H1 (cell line): ENCODE measurements at regions not wholly inside any gene's neighbourhood (a gene's known extent, or its start where the extent isn't known, plus 50 kb on each side); places are given as distances from the start of the nearest gene placed in this dataset.
"Not testable (repeated sequence)": the region's sequence is repeated elsewhere in the genome, so short reads cannot be mapped to it uniquely, and the experiment has no call there.

Experiments
- CTCF ChIA-PET: fragments of 300-600 bp; sonication (Branson Sonifier 250); formaldehyde crosslinking; loops from one replicate; lab custom pipeline; 2021; ENCODE audit not compliant: partially characterized antibody; lab: Charles Lee
- POLR2A ChIA-PET: fragments of 300-600 bp; sonication (Branson Sonifier 250); formaldehyde crosslinking; loops from one replicate; lab custom pipeline; 2021; ENCODE audit warnings: inconsistent platforms; ENCODE audit not compliant: partially characterized antibody; lab: Charles Lee
- DNase-seq, 2 experiments: peaks; one replicate each; pipeline versions ENCODE4 v3.0.0 to v3.0.0-alpha.2; 2010 to 2022; ENCODE audit warnings: low spot score in 2 of 2, low read depth in 1 of 2, mixed read lengths in 1 of 2
- FAIRE-seq: peaks from 2 replicates; lab custom pipeline; 2011; peaks lifted over from hg19 to GRCh38; lab: Jason Lieb, UNC
- H2AFZ ChIP-seq: 2 replicates; pipeline ENCODE4 v1.8.1; 2012; ENCODE audit warnings: low read length, inconsistent platforms
- H2AK5ac ChIP-seq: 2 replicates; pipeline ENCODE4 v1.6.1; 2013; ENCODE audit warnings: low read depth, low read length
- H2BK120ac ChIP-seq: replicated peaks from 2 replicates; pipeline ENCODE3; 2013; ENCODE audit warnings: low read depth, low read length, inconsistent platforms
- H2BK12ac ChIP-seq: 2 replicates; pipeline ENCODE4 v1.6.1; 2013; ENCODE audit warnings: low read depth, low read length
- H2BK15ac ChIP-seq: 2 replicates; pipeline ENCODE4 v1.6.1; 2013; ENCODE audit warnings: low read length
- H2BK20ac ChIP-seq: 2 replicates; pipeline ENCODE4 v1.6.1; 2013; ENCODE audit warnings: low read length
- H2BK5ac ChIP-seq: 2 replicates; pipeline ENCODE4 v1.6.1; 2013; ENCODE audit warnings: low read depth, low read length
- H3K14ac ChIP-seq: 2 replicates; pipeline ENCODE4 v1.6.1; 2013; ENCODE audit warnings: inconsistent platforms; ENCODE audit not compliant: insufficient read length
- H3K18ac ChIP-seq: 2 replicates; pipeline ENCODE4 v1.6.1; 2013; ENCODE audit warnings: low read length; ENCODE audit errors: extremely low read depth
- H3K23ac ChIP-seq: 2 replicates; pipeline ENCODE4 v1.6.1; 2013; ENCODE audit warnings: inconsistent platforms; ENCODE audit not compliant: insufficient read length
- H3K23me2 ChIP-seq: 2 replicates; pipeline ENCODE4 v1.6.1; 2013; ENCODE audit warnings: low read depth, low read length
- H3K27ac ChIP-seq: 2 replicates; pipeline ENCODE4 v1.6.1; 2011; ENCODE audit warnings: low read depth, low read length, inconsistent platforms
- H3K27me3 ChIP-seq, 4 experiments: replicated peaks in 1 of 4; 1 replicate in 1 of 4; 2 replicates in 3 of 4; pipeline versions ENCODE4 v1.6.1 to v1.8.1; 2011 to 2013; ENCODE audit warnings: low read length in 3 of 4, mild to moderate bottlenecking in 3 of 4, inconsistent platforms in 2 of 4, mixed read lengths in 2 of 4, moderate library complexity in 1 of 4; ENCODE audit not compliant: control insufficient read depth in 3 of 4, insufficient read depth in 3 of 4; ENCODE audit errors: extremely low read depth in 1 of 4
- H3K36me3 ChIP-seq, 4 experiments: 2 replicates each; pipeline versions ENCODE4 v1.6.1 to v1.8.1; 2011 to 2013; ENCODE audit warnings: mild to moderate bottlenecking in 4 of 4, low read length in 3 of 4, moderate library complexity in 2 of 4, control low read depth in 1 of 4, inconsistent platforms in 1 of 4; ENCODE audit not compliant: insufficient read depth in 4 of 4, control insufficient read depth in 2 of 4
- H3K4ac ChIP-seq: replicated peaks from 2 replicates; pipeline ENCODE3; 2013; ENCODE audit warnings: low read length, low read depth, mixed read lengths, inconsistent platforms; ENCODE audit not compliant: insufficient read length
- H3K4me1 ChIP-seq, 4 experiments: replicated peaks in 1 of 4; 1 replicate in 1 of 4; 2 replicates in 3 of 4; pipeline versions ENCODE4 v1.6.1 to v1.8.1; 2011 to 2013; ENCODE audit warnings: low read length in 3 of 4, inconsistent platforms in 2 of 4, mixed read lengths in 1 of 4; ENCODE audit not compliant: insufficient read depth in 4 of 4, control insufficient read depth in 3 of 4
- H3K4me2 ChIP-seq, 2 experiments: 2 replicates each; pipeline versions ENCODE4 v1.6.1 to v1.8.1; 2011 to 2013; ENCODE audit warnings: low read depth in 2 of 2, low read length in 2 of 2, control low read depth in 1 of 2, inconsistent platforms in 1 of 2, mild to moderate bottlenecking in 1 of 2; ENCODE audit not compliant: insufficient read depth in 1 of 2
- H3K4me3 ChIP-seq, 4 experiments: fragments of 200-600, 300-600 bp in 1 of 4; sonication (generic), shearing (Covaris generic), sonication (Bioruptor Twin) in 1 of 4; 2 replicates each; pipeline versions ENCODE4 v1.5.1 to v1.8.1; 2011 to 2016; ENCODE audit warnings: low read length in 4 of 4, low read depth in 3 of 4, control low read depth in 2 of 4, inconsistent platforms in 2 of 4, mild to moderate bottlenecking in 2 of 4, mixed read lengths in 1 of 4, moderate library complexity in 1 of 4; ENCODE audit not compliant: insufficient read depth in 2 of 4; ENCODE audit errors: extremely low read depth in 1 of 4
- H3K56ac ChIP-seq: replicated peaks from 2 replicates; pipeline ENCODE3; 2013; ENCODE audit warnings: low read depth, mild to moderate bottlenecking, mixed read lengths, low read length, inconsistent platforms; ENCODE audit not compliant: insufficient read length
- H3K79me1 ChIP-seq: 2 replicates; pipeline ENCODE4 v1.6.1; 2013; ENCODE audit warnings: low read depth, low read length, control low read depth
- H3K79me2 ChIP-seq, 2 experiments: 2 replicates each; pipeline versions ENCODE4 v1.6.1 to v1.8.1; 2012 to 2013; ENCODE audit warnings: low read length in 2 of 2, mild to moderate bottlenecking in 2 of 2, inconsistent platforms in 1 of 2; ENCODE audit not compliant: insufficient read depth in 2 of 2, control insufficient read depth in 1 of 2
- H3K9ac ChIP-seq, 4 experiments: replicated peaks in 1 of 4; 1 replicate in 1 of 4; 2 replicates in 3 of 4; pipeline versions ENCODE4 v1.6.1 to v1.8.1; 2011 to 2013; ENCODE audit warnings: low read depth in 3 of 4, low read length in 3 of 4, control low read depth in 2 of 4, mild to moderate bottlenecking in 2 of 4, moderate library complexity in 2 of 4, inconsistent platforms in 1 of 4; ENCODE audit errors: extremely low read depth in 1 of 4
- H3K9me3 ChIP-seq, 2 experiments: 2 replicates each; pipeline versions ENCODE4 v1.6.1 to v1.8.1; 2012 to 2013; ENCODE audit warnings: mild to moderate bottlenecking in 2 of 2, moderate library complexity in 2 of 2, control low read depth in 1 of 2, inconsistent platforms in 1 of 2, low read depth in 1 of 2, low read length in 1 of 2, mixed read lengths in 1 of 2; ENCODE audit not compliant: insufficient read depth in 2 of 2
- H4K20me1 ChIP-seq, 2 experiments: replicated peaks in 1 of 2; 2 replicates each; pipeline versions ENCODE3 to v1.8.1; 2011 to 2013; ENCODE audit warnings: inconsistent platforms in 2 of 2, low read length in 2 of 2, mild to moderate bottlenecking in 1 of 2; ENCODE audit not compliant: insufficient read depth in 2 of 2, control insufficient read depth in 1 of 2
- H4K5ac ChIP-seq: 2 replicates; pipeline ENCODE4 v1.6.1; 2013; ENCODE audit warnings: low read length, low read depth, mixed read lengths, inconsistent platforms; ENCODE audit not compliant: insufficient read length
- H4K8ac ChIP-seq: 2 replicates; pipeline ENCODE4 v1.8.0; 2013; ENCODE audit warnings: mild to moderate bottlenecking, moderate library complexity, low read length, inconsistent platforms; ENCODE audit not compliant: insufficient read depth; ENCODE audit errors: extremely low read depth
- H4K91ac ChIP-seq: replicated peaks from 2 replicates; pipeline ENCODE3; 2013; ENCODE audit warnings: low read length, mixed read lengths, inconsistent platforms; ENCODE audit not compliant: insufficient read length
- EP300 ChIP-seq, 2 experiments: IDR thresholded peaks; 1 replicate in 1 of 2; 2 replicates in 1 of 2; pipeline ENCODE4 v1.6.1; 2011 to 2012; ENCODE audit warnings: low read depth in 2 of 2, low read length in 2 of 2, mild to moderate bottlenecking in 2 of 2, borderline replicate concordance in 1 of 2, inconsistent platforms in 1 of 2, moderate library complexity in 1 of 2
- WGBS, 2 experiments: shearing (Covaris generic) in 1 of 2; methylation state at CpG; one replicate each; pipeline versions ENCODE4 v1.1.6 to v1.1.7; 2013 to 2015; ENCODE audit warnings: low lambda C conversion rate in 2 of 2, mixed read lengths in 2 of 2, inconsistent platforms in 1 of 2, low coverage in 1 of 2, missing lambda C conversion rate in 1 of 2; ENCODE audit not compliant: insufficient replicate concordance in 2 of 2, insufficient coverage in 1 of 2, insufficient read length in 1 of 2; ENCODE audit errors: extremely low coverage in 1 of 2, missing lambda C conversion rate in 1 of 2; 5-methylcytosine and 5-hydroxymethylcytosine counted together

- H4K20me1 ChIP-seq, H3K14ac ChIP-seq, H3K79me1 ChIP-seq, H3K79me2 ChIP-seq, H2BK12ac ChIP-seq, H3K4me1 ChIP-seq, H4K8ac ChIP-seq, CTCF ChIA-PET, H2BK5ac ChIP-seq, H3K23ac ChIP-seq, H3K56ac ChIP-seq, H3K4me2 ChIP-seq, H3K9me3 ChIP-seq, H3K18ac ChIP-seq, H2AK5ac ChIP-seq, H2BK120ac ChIP-seq, POLR2A ChIA-PET, FAIRE-seq, H3K36me3 ChIP-seq, H4K91ac ChIP-seq, H3K4ac ChIP-seq, H3K27ac ChIP-seq, H2BK15ac ChIP-seq, H3K27me3 ChIP-seq, H3K9ac ChIP-seq, H2BK20ac ChIP-seq, H4K5ac ChIP-seq, H3K4me3 ChIP-seq, DNase-seq, H3K23me2 ChIP-seq, H2AFZ ChIP-seq: not testable (repeated sequence)
- peak in 1 of 2 experiments; percentile 72; a peak in 1 of 3 replicates for TF ChIP-seq EP300 (IDR thresholded peaks at IDR 0.05; ENCODE audit: borderline replicate concordance in 1 of 2, low read depth in 2 of 2, low read length in 2 of 2)
- 91% methylated on average over 3 of the region's 3 CpGs; no CpG with 5 or more reads in 1 of the 2 experiments for WGBS, 2 experiments
Observed at GRCh38 chr12:68547318-68547717, 63.4 kb upstream of the RAP1B start.

- H4K8ac ChIP-seq, H3K79me1 ChIP-seq, H3K79me2 ChIP-seq, H2AK5ac ChIP-seq, POLR2A ChIA-PET, H3K18ac ChIP-seq, DNase-seq, H3K4me3 ChIP-seq, H3K4ac ChIP-seq, FAIRE-seq, H4K20me1 ChIP-seq, H3K27ac ChIP-seq, H2BK5ac ChIP-seq, H2BK20ac ChIP-seq, H3K27me3 ChIP-seq, H3K9ac ChIP-seq, H3K56ac ChIP-seq, H3K23me2 ChIP-seq, H3K9me3 ChIP-seq, H3K36me3 ChIP-seq, H2BK120ac ChIP-seq, H3K4me2 ChIP-seq, H2AFZ ChIP-seq, H3K14ac ChIP-seq, H4K91ac ChIP-seq, H4K5ac ChIP-seq, H2BK15ac ChIP-seq, H3K4me1 ChIP-seq, H2BK12ac ChIP-seq, H3K23ac ChIP-seq, CTCF ChIA-PET: not testable (repeated sequence)
- 78% methylated on average over 2 of the region's 2 CpGs; no CpG with 5 or more reads in 1 of the 2 experiments for WGBS, 2 experiments
Observed at GRCh38 chr12:68552605-68553195, 58.0 kb upstream of the RAP1B start.
